RWPE2 (cell line): ENCODE measurements at regions not wholly inside any gene's neighbourhood (a gene's known extent, or its start where the extent isn't known, plus 50 kb on each side); places are given as distances from the start of the nearest gene placed in this dataset.
A peak's percentile ranks its signal among the peaks of the same experiment; 100 is the strongest.

Source experiments
- ATAC-seq: fragments of 200-7000 bp; cut with Tn5 transposase; 3 replicates; pipeline ENCODE4 v1.9.1; 2021; ENCODE audit warnings: low read depth
- DNase-seq: peaks from one replicate; pipeline ENCODE4 v3.0.0-alpha.2; 2020; ENCODE audit warnings: low spot score
- H3K27ac ChIP-seq: fragments of 450-650 bp; 2 replicates; pipeline ENCODE4 v1.5.1; 2017; ENCODE audit warnings: mild to moderate bottlenecking; ENCODE audit not compliant: poor library complexity, severe bottlenecking
- H3K27me3 ChIP-seq: fragments of 250-450 bp; sonication (Bioruptor Pico); 2 replicates; pipeline ENCODE4 v1.5.1; 2021; ENCODE audit warnings: mild to moderate bottlenecking, moderate library complexity; ENCODE audit not compliant: insufficient read depth, poor library complexity, severe bottlenecking
- H3K36me3 ChIP-seq: fragments of 250-450 bp; sonication (Bioruptor Pico); 2 replicates; pipeline ENCODE4 v1.5.1; 2020; ENCODE audit warnings: low read depth, mild to moderate bottlenecking, moderate library complexity
- H3K4me1 ChIP-seq: fragments of 250-450 bp; sonication (Bioruptor Pico); 2 replicates; pipeline ENCODE4 v1.5.1; 2021; ENCODE audit warnings: mild to moderate bottlenecking, moderate library complexity; ENCODE audit not compliant: insufficient read depth, poor library complexity, severe bottlenecking
- H3K4me3 ChIP-seq: fragments of 250-450 bp; sonication (Bioruptor Pico); 2 replicates; pipeline ENCODE4 v1.5.1; 2021; ENCODE audit warnings: mild to moderate bottlenecking, moderate library complexity; ENCODE audit not compliant: severe bottlenecking
- H3K9me3 ChIP-seq: fragments of 250-450 bp; sonication (Bioruptor Pico); 2 replicates; pipeline ENCODE4 v1.5.1; 2021; ENCODE audit warnings: mild to moderate bottlenecking, moderate library complexity; ENCODE audit not compliant: severe bottlenecking
- TF ChIP-seq, protein P1 (sequence below): fragments of 450-650 bp; IDR thresholded peaks from one replicate; pipeline ENCODE4 v1.5.1; 2017; ENCODE audit warnings: mild to moderate bottlenecking, moderate library complexity; ENCODE audit not compliant: poor library complexity, severe bottlenecking

DNA sequence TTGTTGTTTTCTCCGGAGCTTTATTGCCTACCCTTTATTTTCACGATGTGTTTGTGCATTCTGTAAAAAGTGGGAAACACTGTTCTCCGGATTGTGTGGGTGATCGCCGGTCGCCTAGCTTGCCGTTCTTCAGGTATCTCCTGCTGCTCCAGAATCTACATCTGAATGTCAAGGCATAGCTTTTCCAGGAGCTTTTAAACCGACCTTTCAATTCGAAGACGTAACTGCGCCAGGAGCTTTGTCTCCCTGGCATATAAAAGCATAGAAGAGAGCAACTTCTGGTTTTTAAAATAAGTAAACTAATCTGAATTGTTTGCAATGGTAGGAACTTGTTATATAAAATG is 96.0 kb downstream of the HFE start:
- H3K4me3 ChIP-seq = peak overlapping the region; percentile 24
- TF ChIP-seq, protein P1, sequence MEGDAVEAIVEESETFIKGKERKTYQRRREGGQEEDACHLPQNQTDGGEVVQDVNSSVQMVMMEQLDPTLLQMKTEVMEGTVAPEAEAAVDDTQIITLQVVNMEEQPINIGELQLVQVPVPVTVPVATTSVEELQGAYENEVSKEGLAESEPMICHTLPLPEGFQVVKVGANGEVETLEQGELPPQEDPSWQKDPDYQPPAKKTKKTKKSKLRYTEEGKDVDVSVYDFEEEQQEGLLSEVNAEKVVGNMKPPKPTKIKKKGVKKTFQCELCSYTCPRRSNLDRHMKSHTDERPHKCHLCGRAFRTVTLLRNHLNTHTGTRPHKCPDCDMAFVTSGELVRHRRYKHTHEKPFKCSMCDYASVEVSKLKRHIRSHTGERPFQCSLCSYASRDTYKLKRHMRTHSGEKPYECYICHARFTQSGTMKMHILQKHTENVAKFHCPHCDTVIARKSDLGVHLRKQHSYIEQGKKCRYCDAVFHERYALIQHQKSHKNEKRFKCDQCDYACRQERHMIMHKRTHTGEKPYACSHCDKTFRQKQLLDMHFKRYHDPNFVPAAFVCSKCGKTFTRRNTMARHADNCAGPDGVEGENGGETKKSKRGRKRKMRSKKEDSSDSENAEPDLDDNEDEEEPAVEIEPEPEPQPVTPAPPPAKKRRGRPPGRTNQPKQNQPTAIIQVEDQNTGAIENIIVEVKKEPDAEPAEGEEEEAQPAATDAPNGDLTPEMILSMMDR = no peak

DNA sequence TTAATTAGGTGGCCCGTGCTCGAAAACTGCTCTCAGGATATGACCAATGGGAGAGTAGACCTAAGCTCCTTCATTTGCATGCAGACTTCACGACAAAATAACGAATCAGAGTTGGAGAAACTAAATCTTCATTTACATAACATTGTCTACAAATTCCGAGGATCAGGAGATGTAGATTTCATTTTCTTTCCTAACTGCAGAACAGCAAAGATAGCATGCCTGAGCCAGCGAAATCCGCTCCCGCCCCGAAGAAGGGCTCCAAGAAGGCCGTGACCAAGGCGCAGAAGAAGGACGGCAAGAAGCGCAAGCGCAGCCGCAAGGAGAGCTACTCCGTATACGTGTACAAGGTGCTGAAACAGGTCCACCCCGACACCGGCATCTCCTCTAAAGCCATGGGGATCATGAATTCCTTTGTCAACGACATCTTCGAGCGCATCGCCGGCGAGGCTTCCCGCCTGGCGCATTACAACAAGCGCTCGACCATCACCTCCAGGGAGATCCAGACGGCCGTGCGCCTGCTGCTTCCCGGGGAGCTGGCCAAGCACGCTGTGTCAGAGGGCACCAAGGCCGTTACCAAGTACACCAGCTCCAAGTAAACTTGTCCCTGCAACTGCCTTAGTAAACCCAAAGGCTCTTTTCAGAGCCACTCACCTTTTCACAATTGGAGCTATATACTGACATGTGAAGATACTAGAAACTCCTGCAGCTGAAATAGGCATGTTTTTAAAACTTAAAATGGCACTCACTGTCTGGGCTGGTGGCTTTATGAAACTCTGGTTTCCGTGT is 96.5 kb downstream of the HFE start:
- peak; percentile 81 for ATAC-seq

More for the DNA sequence above, 96.0 kb downstream of the HFE start:
- Histone ChIP-seq H3K27me3 (no peaks in the 10 kb centered on the region), H3K9me3 (no peaks in the 10 kb centered on the region), H3K36me3 (no peaks in the 10 kb centered on the region), H3K4me1 (peaks cover 23% of the 10 kb centered on the region), H3K27ac (peak overlapping the region; percentile 64)
- ATAC-seq (peak; percentile 9; the same call in 1 of the 3 replicates), DNase-seq (no peak)

DNA sequence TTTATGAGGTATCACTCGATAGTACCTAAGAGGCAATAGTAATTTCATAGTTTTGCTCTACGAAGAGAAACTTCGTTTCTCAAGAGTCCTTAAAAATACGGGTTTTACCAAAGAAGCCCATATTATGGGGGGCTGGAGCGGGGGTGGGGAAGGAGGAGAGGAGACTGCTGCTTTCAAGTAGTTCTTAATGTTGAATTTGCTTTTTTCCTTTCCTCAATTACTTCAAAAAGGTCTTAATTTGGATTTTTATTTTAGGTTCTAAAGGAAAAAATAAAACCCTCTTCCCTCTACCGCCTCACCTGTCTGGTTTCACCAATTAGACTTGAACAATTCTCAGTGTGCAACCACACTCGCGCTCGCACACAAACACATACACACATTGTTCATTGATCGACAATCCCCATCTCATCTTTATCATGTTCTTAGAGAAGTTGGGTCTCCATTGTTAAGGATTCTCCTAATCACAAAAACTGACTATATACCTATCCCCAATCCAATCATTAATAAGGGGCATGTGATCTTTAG is 97.2 kb downstream of the HFE start:
- no peak for ATAC-seq
- peaks cover 23% of the 10 kb centered on the region for H3K4me1 ChIP-seq
- no peaks in the 10 kb centered on the region for H3K9me3 ChIP-seq
- peak overlapping the region; percentile 24 for H3K4me3 ChIP-seq
- H3K27me3 ChIP-seq = no peaks in the 10 kb centered on the region
- H3K36me3 ChIP-seq = no peaks in the 10 kb centered on the region
- H3K27ac ChIP-seq = peak overlapping the region; percentile 64
- DNase-seq = no peak
- TF ChIP-seq, protein P1 = no peak

More for the DNA sequence above, 96.5 kb downstream of the HFE start:
- H3K4me1 ChIP-seq = peaks cover 23% of the 10 kb centered on the region
- DNase-seq = peak; percentile 65
- H3K27ac ChIP-seq = peak overlapping the region; percentile 64
- peak overlapping the region; percentile 24 for H3K4me3 ChIP-seq
- no peaks in the 10 kb centered on the region for H3K27me3 ChIP-seq
- TF ChIP-seq, protein P1 = no peak
- no peaks in the 10 kb centered on the region for H3K36me3 ChIP-seq
- H3K9me3 ChIP-seq = no peaks in the 10 kb centered on the region

DNA sequence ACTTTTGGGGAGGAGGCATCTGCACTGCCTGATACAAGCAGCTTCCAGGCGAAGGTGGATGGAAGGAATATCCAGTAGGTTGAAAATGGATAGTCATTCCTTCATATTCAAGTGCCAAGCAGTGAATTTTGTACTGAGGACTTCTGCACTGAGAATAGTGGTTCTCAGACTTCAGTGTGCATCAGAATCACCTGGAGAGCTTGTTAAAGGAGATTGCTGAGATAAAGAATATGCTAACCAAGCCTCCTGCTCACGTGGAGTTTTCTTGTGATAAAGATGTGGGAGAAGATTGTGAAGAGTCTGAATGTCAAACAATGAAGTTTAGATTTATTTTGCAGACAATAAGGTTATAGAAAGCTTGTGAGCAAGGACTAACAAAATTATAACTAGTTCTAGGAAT is 97.8 kb downstream of the HFE start:
- Histone ChIP-seq H3K9me3 (no peaks in the 10 kb centered on the region), H3K4me1 (peaks cover 23% of the 10 kb centered on the region), H3K27me3 (no peaks in the 10 kb centered on the region), H3K36me3 (no peaks in the 10 kb centered on the region), H3K27ac (peak overlapping the region; percentile 64), H3K4me3 (no peak overlapping the region)
- DNase-seq (no peak), ATAC-seq (no peak)
- TF ChIP-seq, protein P1 = no peak

DNA sequence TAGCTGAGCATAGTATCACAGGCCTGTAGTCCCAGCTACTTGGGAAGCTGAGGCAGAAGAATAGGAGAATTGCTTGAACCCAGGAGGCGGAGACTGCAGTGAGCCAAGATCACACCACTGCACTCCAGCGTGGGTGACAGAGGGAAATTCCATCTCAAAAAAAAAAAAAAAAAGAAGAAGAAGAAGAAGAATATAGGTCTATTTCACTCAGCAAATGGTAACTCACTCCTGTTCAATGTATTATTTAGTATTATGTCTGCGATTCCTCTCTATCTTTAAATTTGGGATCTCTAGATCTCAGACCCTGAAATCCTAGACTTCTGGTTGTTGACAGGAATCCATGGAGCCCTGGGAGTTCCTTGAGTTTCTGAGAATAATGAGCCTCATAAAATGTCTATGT is 98.6 kb downstream of the HFE start:
- Histone ChIP-seq H3K27ac (peak overlapping the region; percentile 64), H3K27me3 (no peaks in the 10 kb centered on the region), H3K9me3 (no peaks in the 10 kb centered on the region), H3K4me1 (peaks cover 25% of the 10 kb centered on the region), H3K36me3 (no peaks in the 10 kb centered on the region), H3K4me3 (no peak overlapping the region)
- no peak for DNase-seq
- TF ChIP-seq, protein P1 = no peak
- no peak for ATAC-seq
